Dendritic cell treated with granulocyte-macrophage colony-stimulating factor and Interleukin-4, amounts not matched to agents 40 ng/mL and 50 ng/mL, for 4 days (primary cell): ENCODE measurements at regions not wholly inside any gene's neighbourhood (a gene's known extent, or its start where the extent isn't known, plus 50 kb on each side); places are given as distances from the start of the nearest gene placed in this dataset.

Experiments used
- H3K27ac Mint-ChIP-seq: one replicate; pipeline ENCODE4 v1.8.0; 2022; ENCODE audit warnings: mild to moderate bottlenecking, mixed read lengths
- H3K27me3 Mint-ChIP-seq: one replicate; pipeline ENCODE4 v1.8.0; 2022; ENCODE audit warnings: mild to moderate bottlenecking, mixed read lengths
- H3K36me3 Mint-ChIP-seq: one replicate; pipeline ENCODE4 v1.8.0; 2022; ENCODE audit warnings: low read depth, mixed read lengths
- H3K4me1 Mint-ChIP-seq: one replicate; pipeline ENCODE4 v1.8.0; 2022; ENCODE audit warnings: low read depth, mixed read lengths
- H3K4me3 Mint-ChIP-seq: one replicate; pipeline ENCODE4 v1.8.0; 2022; ENCODE audit warnings: mild to moderate bottlenecking, moderate library complexity, mixed read lengths
- H3K9me3 Mint-ChIP-seq: one replicate; pipeline ENCODE4 v1.8.0; 2022; ENCODE audit warnings: mixed read lengths
- intact Hi-C: fragments of 100-400 bp; cut with micrococcal nuclease; formaldehyde crosslinking; loops from one replicate; pipeline ENCODE4 v1.15.0; 2022

- H3K4me3 Mint-ChIP-seq: no peak overlapping the region
- H3K4me1 Mint-ChIP-seq: no peaks in the 10 kb centered on the region
- no peaks in the 10 kb centered on the region for H3K36me3 Mint-ChIP-seq
- H3K27ac Mint-ChIP-seq: no peak overlapping the region
- no peaks in the 10 kb centered on the region for H3K27me3 Mint-ChIP-seq
- peaks cover 30% of the 10 kb centered on the region for H3K9me3 Mint-ChIP-seq
- intact Hi-C loops: no loop called here
These were observed 1426.9 kb downstream of the AACS start for GRCh38 chr12:126492181-126492580.

GRCh38 chr12:126493366-126494108 lies 1428.3 kb downstream of the AACS start:
- intact Hi-C loops: no loop called here
- no peaks in the 10 kb centered on the region for H3K27me3 Mint-ChIP-seq
- H3K9me3 Mint-ChIP-seq: peaks cover 31% of the 10 kb centered on the region
- H3K4me1 Mint-ChIP-seq: no peaks in the 10 kb centered on the region
- H3K36me3 Mint-ChIP-seq: no peaks in the 10 kb centered on the region
- no peak overlapping the region for H3K4me3 Mint-ChIP-seq
- H3K27ac Mint-ChIP-seq: no peak overlapping the region

- intact Hi-C loops: no loop called here
- H3K27ac Mint-ChIP-seq: no peak overlapping the region
- no peaks in the 10 kb centered on the region for H3K4me1 Mint-ChIP-seq
- no peak overlapping the region for H3K4me3 Mint-ChIP-seq
- peaks cover 29% of the 10 kb centered on the region for H3K9me3 Mint-ChIP-seq
- no peaks in the 10 kb centered on the region for H3K36me3 Mint-ChIP-seq
- no peaks in the 10 kb centered on the region for H3K27me3 Mint-ChIP-seq
These were observed 1431.0 kb downstream of the AACS start for GRCh38 chr12:126496201-126496600.

- H3K9me3 Mint-ChIP-seq: no peaks in the 10 kb centered on the region
These were observed 1441.4 kb downstream of the AACS start for GRCh38 chr12:126506426-126507182.

GRCh38 chr12:126507231-126507630 lies 1442.0 kb downstream of the AACS start:
- H3K4me3 Mint-ChIP-seq: no peak overlapping the region
- H3K36me3 Mint-ChIP-seq: no peaks in the 10 kb centered on the region
- H3K9me3 Mint-ChIP-seq: peaks cover under 1% of the 10 kb centered on the region
- no peaks in the 10 kb centered on the region for H3K27me3 Mint-ChIP-seq
- intact Hi-C loops: no loop called here
- H3K4me1 Mint-ChIP-seq: no peaks in the 10 kb centered on the region
- H3K27ac Mint-ChIP-seq: no peak overlapping the region

More at GRCh38 chr12:126506426-126507182, 1441.4 kb downstream of the AACS start:
- H3K36me3 Mint-ChIP-seq: no peaks in the 10 kb centered on the region
- H3K27ac Mint-ChIP-seq: no peak overlapping the region
- H3K4me3 Mint-ChIP-seq: no peak overlapping the region
- no peaks in the 10 kb centered on the region for H3K27me3 Mint-ChIP-seq
- intact Hi-C loops: no loop called here
- no peaks in the 10 kb centered on the region for H3K4me1 Mint-ChIP-seq

- no peaks in the 10 kb centered on the region for H3K4me1 Mint-ChIP-seq
- no peak overlapping the region for H3K4me3 Mint-ChIP-seq
- peaks cover 9% of the 10 kb centered on the region for H3K9me3 Mint-ChIP-seq
- intact Hi-C loops: no loop called here
- H3K27ac Mint-ChIP-seq: no peak overlapping the region
- H3K36me3 Mint-ChIP-seq: no peaks in the 10 kb centered on the region
- no peaks in the 10 kb centered on the region for H3K27me3 Mint-ChIP-seq
These were observed 1444.3 kb downstream of the AACS start for GRCh38 chr12:126509572-126509971.

GRCh38 chr12:126510630-126511029 lies 1445.4 kb downstream of the AACS start:
- Mint-ChIP-seq H3K36me3 (no peaks in the 10 kb centered on the region), H3K9me3 (peaks cover 12% of the 10 kb centered on the region), H3K27me3 (no peaks in the 10 kb centered on the region), H3K4me3 (no peak overlapping the region), H3K27ac (no peak overlapping the region), H3K4me1 (no peaks in the 10 kb centered on the region)
- intact Hi-C loops: no loop called here

GRCh38 chr12:126512916-126513913 lies 1448.0 kb downstream of the AACS start:
- Mint-ChIP-seq H3K36me3 (no peaks in the 10 kb centered on the region), H3K9me3 (peaks cover 18% of the 10 kb centered on the region), H3K27me3 (no peaks in the 10 kb centered on the region), H3K4me1 (no peaks in the 10 kb centered on the region), H3K4me3 (no peak overlapping the region), H3K27ac (no peak overlapping the region)
- intact Hi-C loops: no loop called here

GRCh38 chr12:126518596-126519200 lies 1453.5 kb downstream of the AACS start:
- intact Hi-C loops: no loop called here
- Mint-ChIP-seq H3K4me3 (no peak overlapping the region), H3K9me3 (peaks cover 9% of the 10 kb centered on the region), H3K4me1 (no peaks in the 10 kb centered on the region), H3K27me3 (no peaks in the 10 kb centered on the region), H3K27ac (no peak overlapping the region), H3K36me3 (no peaks in the 10 kb centered on the region)

GRCh38 chr12:126519833-126520232 lies 1454.6 kb downstream of the AACS start:
- no peaks in the 10 kb centered on the region for H3K4me1 Mint-ChIP-seq
- H3K9me3 Mint-ChIP-seq: peaks cover 9% of the 10 kb centered on the region

GRCh38 chr12:126523891-126524290 lies 1458.7 kb downstream of the AACS start:
- H3K4me1 Mint-ChIP-seq: no peaks in the 10 kb centered on the region
- no peak overlapping the region for H3K27ac Mint-ChIP-seq
- no peak overlapping the region for H3K4me3 Mint-ChIP-seq
- no peaks in the 10 kb centered on the region for H3K36me3 Mint-ChIP-seq
- no peaks in the 10 kb centered on the region for H3K9me3 Mint-ChIP-seq
- intact Hi-C loops: no loop called here
- no peaks in the 10 kb centered on the region for H3K27me3 Mint-ChIP-seq

More at GRCh38 chr12:126519833-126520232, 1454.6 kb downstream of the AACS start:
- intact Hi-C loops: no loop called here
- no peaks in the 10 kb centered on the region for H3K36me3 Mint-ChIP-seq
- H3K27me3 Mint-ChIP-seq: no peaks in the 10 kb centered on the region
- H3K4me3 Mint-ChIP-seq: no peak overlapping the region
- no peak overlapping the region for H3K27ac Mint-ChIP-seq

- no peaks in the 10 kb centered on the region for H3K27me3 Mint-ChIP-seq
- H3K4me1 Mint-ChIP-seq: no peaks in the 10 kb centered on the region
- peaks cover 10% of the 10 kb centered on the region for H3K9me3 Mint-ChIP-seq
- intact Hi-C loops: no loop called here
- no peak overlapping the region for H3K27ac Mint-ChIP-seq
- H3K36me3 Mint-ChIP-seq: no peaks in the 10 kb centered on the region
- H3K4me3 Mint-ChIP-seq: no peak overlapping the region
These were observed 1469.3 kb downstream of the AACS start for GRCh38 chr12:126534495-126534894.

GRCh38 chr12:126534942-126535341 lies 1469.7 kb downstream of the AACS start:
- Mint-ChIP-seq H3K4me1 (no peaks in the 10 kb centered on the region), H3K9me3 (peaks cover 10% of the 10 kb centered on the region), H3K36me3 (no peaks in the 10 kb centered on the region), H3K27ac (no peak overlapping the region), H3K27me3 (no peaks in the 10 kb centered on the region), H3K4me3 (no peak overlapping the region)
- intact Hi-C loops: no loop called here
